ENCODE measurements at regions not wholly inside any gene's neighbourhood (a gene's known extent, or its start where the extent isn't known, plus 50 kb on each side); places are given as distances from the start of the nearest gene placed in this dataset.

GRCh38 chr1:4421986-4422385 lies 232.4 kb upstream of the AJAP1 start:
- H3K4me1 ChIP-seq (ENCODE audit: control insufficient read depth, insufficient read depth, low read length) = no peaks in the 10 kb centered on the region
- no TSS peak for BruUV-seq (replicated peaks)
- ChIA-PET POLR2A (no interaction called here), CTCF (no interaction called here)
- no peak overlapping the region for H3K4me3 ChIP-seq (ENCODE audit: low read depth in 2 of 2, low read length in 2 of 2)
- no peak for DNase-seq (ENCODE audit: low read depth, low spot score)
- no peaks in the 10 kb centered on the region for H3K9me3 ChIP-seq (ENCODE audit: control insufficient read depth, insufficient read depth, low read depth, low read length)
- intact Hi-C loops (cut with micrococcal nuclease; ENCODE audit: unreplicated experiment) = no loop called here
- H3K27ac ChIP-seq (ENCODE audit: low read length) = no peak overlapping the region
- H3K27me3 ChIP-seq (ENCODE audit: control insufficient read depth, insufficient read depth, low read length) = no peaks in the 10 kb centered on the region
- ATAC-seq = no peak
- in situ Hi-C loops (cut with HindIII; ENCODE audit: low pct_unique_long_range_greater_than_20kb, low sequenced_read_pairs) = no loop called here
- TF ChIP-seq TCF7L2 (IDR thresholded peaks at IDR 0.05; ENCODE audit: low read depth, low read length) (no peak), CTCF (IDR thresholded peaks at IDR 0.05) (no peak), REST (IDR thresholded peaks at IDR 0.05; ENCODE audit: insufficient read depth in 1 of 2, low read depth in 2 of 2, low read length in 1 of 2) (no peak)
- H3K36me3 ChIP-seq (ENCODE audit: control insufficient read depth, insufficient read depth, low read length) = no peaks in the 10 kb centered on the region

- ATAC-seq = no peak
- in situ Hi-C loops (cut with HindIII; ENCODE audit: low pct_unique_long_range_greater_than_20kb, low sequenced_read_pairs) (no loop called here), intact Hi-C loops (cut with micrococcal nuclease; ENCODE audit: unreplicated experiment) (no loop called here)
- no TSS peak for BruUV-seq (replicated peaks)
- no peak for DNase-seq (ENCODE audit: low read depth, low spot score)
- ChIA-PET POLR2A (no interaction called here), CTCF (no interaction called here)
- H3K27me3 ChIP-seq (ENCODE audit: control insufficient read depth, insufficient read depth, low read length) = no peaks in the 10 kb centered on the region
- H3K9me3 ChIP-seq (ENCODE audit: control insufficient read depth, insufficient read depth, low read depth, low read length) = no peaks in the 10 kb centered on the region
- no peak overlapping the region for H3K27ac ChIP-seq (ENCODE audit: low read length)
- H3K4me1 ChIP-seq (ENCODE audit: control insufficient read depth, insufficient read depth, low read length) = no peaks in the 10 kb centered on the region
- H3K4me3 ChIP-seq (ENCODE audit: low read depth in 2 of 2, low read length in 2 of 2) = no peak overlapping the region
- TF ChIP-seq CTCF (IDR thresholded peaks at IDR 0.05) (no peak), REST (IDR thresholded peaks at IDR 0.05; ENCODE audit: insufficient read depth in 1 of 2, low read depth in 2 of 2, low read length in 1 of 2) (no peak), POLR2AphosphoS5 (IDR thresholded peaks at IDR 0.05; ENCODE audit: low read depth, low read length) (no peak), SIN3A (IDR thresholded peaks at IDR 0.05; ENCODE audit: borderline replicate concordance, insufficient read depth, low read depth, low read length) (no peak), TCF7L2 (IDR thresholded peaks at IDR 0.05; ENCODE audit: low read depth, low read length) (no peak)
- no peaks in the 10 kb centered on the region for H3K36me3 ChIP-seq (ENCODE audit: control insufficient read depth, insufficient read depth, low read length)
Observed at GRCh38 chr1:4422504-4423289, 231.7 kb upstream of the AJAP1 start.

Data from Panc1 (cell line).